Astrocyte (in vitro differentiated cells and primary cell): ENCODE measurements at regions not wholly inside any gene's neighbourhood (a gene's known extent, or its start where the extent isn't known, plus 50 kb on each side); places are given as distances from the start of the nearest gene placed in this dataset.

Experiments
- DNase-seq: peaks from one replicate; pipeline ENCODE4 v3.0.0-alpha.2; 2010; ENCODE audit warnings: low read depth
- FAIRE-seq: peaks from 2 replicates; lab custom pipeline; 2011; peaks lifted over from hg19 to GRCh38; lab: Jason Lieb, UNC
- H2AFZ ChIP-seq: 2 replicates; pipeline ENCODE4 v1.6.0; 2012; ENCODE audit warnings: low read depth, low read length, inconsistent platforms
- H3K27ac ChIP-seq: 2 replicates; pipeline ENCODE4 v1.5.1; 2011; ENCODE audit warnings: low read depth, low read length, inconsistent platforms
- H3K27me3 ChIP-seq: 2 replicates; pipeline ENCODE4 v1.6.0; 2011; ENCODE audit warnings: low read length, inconsistent platforms; ENCODE audit not compliant: insufficient read depth
- H3K36me3 ChIP-seq: 2 replicates; pipeline ENCODE4 v1.5.1; 2011; ENCODE audit warnings: low read length, inconsistent platforms; ENCODE audit not compliant: insufficient read depth
- H3K4me1 ChIP-seq: 2 replicates; pipeline ENCODE4 v1.5.1; 2011; ENCODE audit warnings: low read length, inconsistent platforms; ENCODE audit not compliant: insufficient read depth
- H3K4me2 ChIP-seq: 2 replicates; pipeline ENCODE4 v1.6.0; 2012; ENCODE audit warnings: low read length, inconsistent platforms
- H3K4me3 ChIP-seq: 2 replicates; pipeline ENCODE4 v1.5.1; 2011; ENCODE audit warnings: low read depth, mild to moderate bottlenecking, low read length, inconsistent platforms; ENCODE audit not compliant: insufficient read depth
- H3K79me2 ChIP-seq: 2 replicates; pipeline ENCODE4 v1.6.0; 2012; ENCODE audit warnings: mild to moderate bottlenecking, low read length, inconsistent platforms; ENCODE audit not compliant: insufficient read depth
- H3K9ac ChIP-seq: 2 replicates; pipeline ENCODE4 v1.6.0; 2012; ENCODE audit warnings: mild to moderate bottlenecking, low read length, inconsistent platforms
- H3K9me3 ChIP-seq: 2 replicates; pipeline ENCODE4 v1.5.1; 2012; ENCODE audit warnings: low read depth, mild to moderate bottlenecking, low read length, inconsistent platforms; ENCODE audit not compliant: insufficient read depth
- H4K20me1 ChIP-seq: 2 replicates; pipeline ENCODE4 v1.6.0; 2012; ENCODE audit warnings: low read length, inconsistent platforms; ENCODE audit not compliant: insufficient read depth
- H3K27ac Mint-ChIP-seq: one replicate; pipeline ENCODE4 v1.8.0; 2021; ENCODE audit warnings: mild to moderate bottlenecking, mixed read lengths; ENCODE audit not compliant: unreplicated experiment
- H3K27me3 Mint-ChIP-seq: one replicate; pipeline ENCODE4 v1.8.0; 2021; ENCODE audit warnings: low read depth, mixed read lengths; ENCODE audit not compliant: unreplicated experiment
- H3K36me3 Mint-ChIP-seq: one replicate; pipeline ENCODE4 v1.8.0; 2021; ENCODE audit warnings: low read depth, mixed read lengths; ENCODE audit not compliant: unreplicated experiment
- H3K4me1 Mint-ChIP-seq: one replicate; pipeline ENCODE4 v1.8.0; 2021; ENCODE audit warnings: low read depth, mixed read lengths; ENCODE audit not compliant: unreplicated experiment
- H3K4me3 Mint-ChIP-seq: one replicate; pipeline ENCODE4 v1.8.0; 2021; ENCODE audit warnings: mild to moderate bottlenecking, moderate library complexity, mixed read lengths; ENCODE audit not compliant: unreplicated experiment
- H3K9me3 Mint-ChIP-seq: one replicate; pipeline ENCODE4 v1.8.0; 2021; ENCODE audit warnings: mild to moderate bottlenecking, mixed read lengths; ENCODE audit not compliant: unreplicated experiment
- EZH2 ChIP-seq: IDR thresholded peaks from 2 replicates; pipeline ENCODE4 v1.6.1; 2012; ENCODE audit warnings: mild to moderate bottlenecking, low read length, inconsistent platforms; ENCODE audit not compliant: insufficient read depth
- TF ChIP-seq, protein P1 (sequence below): IDR thresholded peaks from 2 replicates; pipeline ENCODE4 v1.5.1; 2011; ENCODE audit warnings: low read depth, mild to moderate bottlenecking, inconsistent platforms, low read length, moderate library complexity; ENCODE audit not compliant: insufficient read depth

DNA sequence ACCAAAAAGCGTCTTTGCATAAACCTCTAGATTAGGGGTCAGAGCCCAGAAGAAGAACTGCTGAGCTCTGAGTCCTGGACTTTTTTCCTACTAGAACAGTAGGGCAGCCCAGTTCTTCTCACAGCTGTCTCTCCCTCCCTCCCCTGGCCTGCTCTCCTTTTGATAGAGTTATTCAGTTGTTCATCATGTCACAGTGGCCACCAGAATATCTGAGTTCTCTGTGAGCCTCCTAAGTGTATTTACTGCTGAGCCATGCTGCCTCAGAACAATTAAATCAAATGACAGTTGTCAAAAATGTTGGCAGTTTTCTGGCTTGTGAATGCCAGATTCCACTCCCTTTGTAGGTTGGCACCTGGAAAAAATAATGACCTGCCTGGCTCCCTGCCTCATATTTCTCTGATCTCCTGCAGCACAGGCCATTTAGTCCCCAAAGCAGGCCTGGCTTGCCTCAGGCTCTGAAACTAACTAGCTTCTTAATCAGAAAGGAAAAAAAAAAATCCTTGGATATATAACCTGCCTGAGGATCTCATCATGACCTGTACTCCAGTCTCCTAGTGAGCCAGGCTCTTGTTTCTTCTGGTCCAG lies 377.4 kb upstream of the LARGE1 start:
- no peaks in the 10 kb centered on the region for H3K9me3 Mint-ChIP-seq
- FAIRE-seq: no peak
- no peak for TF ChIP-seq EZH2
- TF ChIP-seq, protein P1, sequence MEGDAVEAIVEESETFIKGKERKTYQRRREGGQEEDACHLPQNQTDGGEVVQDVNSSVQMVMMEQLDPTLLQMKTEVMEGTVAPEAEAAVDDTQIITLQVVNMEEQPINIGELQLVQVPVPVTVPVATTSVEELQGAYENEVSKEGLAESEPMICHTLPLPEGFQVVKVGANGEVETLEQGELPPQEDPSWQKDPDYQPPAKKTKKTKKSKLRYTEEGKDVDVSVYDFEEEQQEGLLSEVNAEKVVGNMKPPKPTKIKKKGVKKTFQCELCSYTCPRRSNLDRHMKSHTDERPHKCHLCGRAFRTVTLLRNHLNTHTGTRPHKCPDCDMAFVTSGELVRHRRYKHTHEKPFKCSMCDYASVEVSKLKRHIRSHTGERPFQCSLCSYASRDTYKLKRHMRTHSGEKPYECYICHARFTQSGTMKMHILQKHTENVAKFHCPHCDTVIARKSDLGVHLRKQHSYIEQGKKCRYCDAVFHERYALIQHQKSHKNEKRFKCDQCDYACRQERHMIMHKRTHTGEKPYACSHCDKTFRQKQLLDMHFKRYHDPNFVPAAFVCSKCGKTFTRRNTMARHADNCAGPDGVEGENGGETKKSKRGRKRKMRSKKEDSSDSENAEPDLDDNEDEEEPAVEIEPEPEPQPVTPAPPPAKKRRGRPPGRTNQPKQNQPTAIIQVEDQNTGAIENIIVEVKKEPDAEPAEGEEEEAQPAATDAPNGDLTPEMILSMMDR: no peak
- no peaks in the 10 kb centered on the region for H3K36me3 ChIP-seq
- DNase-seq: no peak
- H3K36me3 Mint-ChIP-seq: no peaks in the 10 kb centered on the region
- no peaks in the 10 kb centered on the region for H3K27me3 ChIP-seq
- no peak overlapping the region for H2AFZ ChIP-seq
- no peak overlapping the region for H3K4me2 ChIP-seq
- no peaks in the 10 kb centered on the region for H4K20me1 ChIP-seq
- no peaks in the 10 kb centered on the region for H3K79me2 ChIP-seq
- no peaks in the 10 kb centered on the region for H3K4me1 Mint-ChIP-seq
- H3K9ac ChIP-seq: no peak overlapping the region
- no peak overlapping the region for H3K4me3 Mint-ChIP-seq
- H3K27ac Mint-ChIP-seq: no peak overlapping the region
- H3K4me1 ChIP-seq: no peaks in the 10 kb centered on the region
- H3K4me3 ChIP-seq: no peak overlapping the region
- H3K27me3 Mint-ChIP-seq: peaks cover 5% of the 10 kb centered on the region
- no peak overlapping the region for H3K27ac ChIP-seq
- peaks cover 10% of the 10 kb centered on the region for H3K9me3 ChIP-seq

DNA sequence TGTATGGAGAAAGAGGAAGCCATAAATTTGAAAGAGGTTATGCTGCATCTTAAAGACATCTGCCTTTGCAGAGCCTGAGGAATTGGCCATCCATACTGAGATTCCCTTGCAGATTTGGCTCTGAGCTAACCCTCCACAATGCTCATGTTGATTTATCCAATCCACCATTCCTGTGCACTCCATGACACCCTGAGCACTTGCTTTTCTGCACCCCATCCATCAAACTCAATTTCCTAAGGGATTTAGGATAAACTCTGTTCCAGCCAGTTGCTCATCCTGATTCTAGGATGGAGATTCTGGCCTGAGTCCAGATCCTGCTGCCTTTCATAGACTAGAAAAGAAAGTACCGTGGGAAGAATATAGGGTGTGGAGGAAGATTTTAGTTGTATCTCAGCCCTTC lies 379.2 kb upstream of the LARGE1 start:
- no peaks in the 10 kb centered on the region for H3K36me3 Mint-ChIP-seq
- H3K27me3 Mint-ChIP-seq: peaks cover 4% of the 10 kb centered on the region
- H3K4me3 ChIP-seq: no peak overlapping the region
- H3K36me3 ChIP-seq: no peaks in the 10 kb centered on the region
- no peak overlapping the region for H3K4me2 ChIP-seq
- no peaks in the 10 kb centered on the region for H3K4me1 ChIP-seq
- H3K27ac ChIP-seq: no peak overlapping the region
- peaks cover 7% of the 10 kb centered on the region for H3K9me3 ChIP-seq
- FAIRE-seq (no peak), DNase-seq (no peak)
- no peak overlapping the region for H2AFZ ChIP-seq
- H3K9me3 Mint-ChIP-seq: no peaks in the 10 kb centered on the region
- TF ChIP-seq, protein P1: no peak
- no peak for TF ChIP-seq EZH2
- no peaks in the 10 kb centered on the region for H4K20me1 ChIP-seq
- H3K4me3 Mint-ChIP-seq: no peak overlapping the region
- H3K9ac ChIP-seq: no peak overlapping the region
- no peaks in the 10 kb centered on the region for H3K4me1 Mint-ChIP-seq
- H3K27me3 ChIP-seq: no peaks in the 10 kb centered on the region
- H3K79me2 ChIP-seq: no peaks in the 10 kb centered on the region
- H3K27ac Mint-ChIP-seq: no peak overlapping the region

GRCh38 chr22:34301569-34301968 lies 381.3 kb upstream of the LARGE1 start:
- DNase-seq (no peak), FAIRE-seq (no peak)
- Mint-ChIP-seq H3K4me1 (no peaks in the 10 kb centered on the region), H3K36me3 (no peaks in the 10 kb centered on the region), H3K27me3 (peaks cover 4% of the 10 kb centered on the region), H3K9me3 (peaks cover 2% of the 10 kb centered on the region), H3K4me3 (no peak overlapping the region), H3K27ac (no peak overlapping the region)
- Histone ChIP-seq H3K9ac (no peak overlapping the region), H3K27me3 (no peaks in the 10 kb centered on the region), H4K20me1 (no peaks in the 10 kb centered on the region), H3K4me2 (no peak overlapping the region), H3K4me1 (no peaks in the 10 kb centered on the region), H3K79me2 (no peaks in the 10 kb centered on the region), H3K9me3 (peaks cover 6% of the 10 kb centered on the region), H2AFZ (no peak overlapping the region), H3K36me3 (no peaks in the 10 kb centered on the region), H3K4me3 (no peak overlapping the region), H3K27ac (no peak overlapping the region)
- no peak for TF ChIP-seq EZH2
- TF ChIP-seq, protein P1: no peak
